Left renal pelvis (tissue), 4 donors: ENCODE measurements at regions not wholly inside any gene's neighbourhood (a gene's known extent, or its start where the extent isn't known, plus 50 kb on each side); places are given as distances from the start of the nearest gene placed in this dataset.

Source experiments
- DNase-seq, 4 donors: peaks; one replicate each; pipeline ENCODE4 v3.0.0-alpha.2; 2013; ENCODE audit warnings: low read depth in 4 of 4, low spot score in 3 of 4

DNA sequence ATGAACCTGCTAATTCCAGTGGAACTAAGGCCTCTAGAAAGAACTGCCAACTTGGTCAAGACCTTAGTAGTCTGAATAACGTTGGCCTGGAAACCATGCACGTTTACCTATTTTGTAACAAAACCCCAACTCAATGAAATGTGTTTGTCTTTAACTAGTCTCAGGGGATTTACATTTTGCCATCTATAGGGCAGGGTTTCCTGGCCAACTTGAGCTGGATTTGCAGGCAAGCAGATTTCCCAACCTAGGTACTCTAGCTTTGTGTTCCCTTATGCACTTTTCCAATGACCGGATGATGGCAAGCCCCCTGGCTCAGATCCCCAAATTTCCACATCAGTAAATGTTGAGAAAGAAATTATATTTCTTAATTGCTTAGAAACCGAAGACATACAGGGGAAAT, 114.5 kb downstream of the IRS2 start:
- DNase-seq: no peak

DNA sequence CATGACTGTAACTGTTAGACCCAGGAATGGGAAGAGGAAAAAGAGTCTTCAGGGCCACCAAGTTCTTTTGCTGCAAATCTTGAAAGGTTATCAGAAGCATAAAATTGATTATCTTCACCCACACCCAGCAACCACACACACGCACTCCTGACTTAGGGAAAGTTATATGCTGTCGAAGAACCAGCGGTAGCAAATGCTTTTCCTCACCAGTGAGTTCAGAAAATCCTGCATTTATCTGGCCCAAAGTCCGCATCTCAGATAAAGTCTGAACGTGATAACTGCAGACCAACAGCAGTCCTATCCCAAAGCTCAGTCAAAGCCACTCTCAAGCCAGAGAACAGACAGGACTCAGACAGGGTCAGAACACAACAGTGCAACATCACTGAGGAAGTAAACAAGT, 115.6 kb downstream of the IRS2 start:
- DNase-seq: no peak

GRCh38 chr13:109669956-109670355, 116.4 kb downstream of the IRS2 start:
- no peak for DNase-seq

DNA sequence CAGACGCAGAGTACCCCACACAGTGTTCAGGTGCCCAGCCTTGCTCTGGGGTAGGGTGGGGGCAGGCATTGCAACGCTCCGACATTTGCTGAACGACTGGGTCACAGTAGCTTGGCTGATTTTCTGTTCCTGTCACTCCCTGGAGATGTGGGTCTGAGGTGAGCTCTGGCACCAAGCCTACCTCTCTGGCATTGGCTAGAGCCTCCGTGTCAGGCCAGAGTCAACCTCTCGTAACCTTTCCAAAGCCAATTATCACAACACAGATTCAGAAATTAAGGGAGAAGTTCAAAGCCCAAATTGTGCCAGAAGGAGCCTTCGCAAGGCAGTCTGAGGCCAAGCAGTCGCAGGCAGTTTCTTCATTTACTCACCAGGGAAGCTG, 117.2 kb downstream of the IRS2 start:
- DNase-seq: no peak

GRCh38 chr13:109668433-109669233, 117.8 kb downstream of the IRS2 start:
- DNase-seq: no peak

DNA sequence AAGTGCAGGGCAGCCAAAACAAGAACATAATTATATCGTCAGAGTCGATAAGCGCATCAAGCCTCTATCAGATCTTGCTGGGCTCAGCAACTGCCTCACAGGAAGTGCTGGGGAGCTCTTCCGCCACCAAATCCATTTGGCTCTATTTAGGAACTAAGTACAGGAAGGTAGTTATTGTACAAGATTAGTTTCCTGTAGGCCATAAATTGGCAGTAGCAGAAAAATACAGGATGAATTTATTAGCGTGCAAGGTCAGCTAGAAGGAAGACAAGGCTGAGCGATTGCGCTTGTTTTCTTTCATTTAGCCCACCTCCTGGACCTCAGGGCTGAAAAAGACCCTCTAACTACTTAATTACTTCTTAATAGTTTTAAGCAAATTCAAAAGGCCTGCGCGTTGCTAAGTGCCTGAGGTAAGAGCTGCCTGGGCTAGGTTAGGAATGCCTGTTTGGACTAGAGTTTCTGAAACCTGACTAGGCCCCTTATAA, 118.5 kb downstream of the IRS2 start:
- peak in 1 of 4 donors; percentile 27 for DNase-seq

DNA sequence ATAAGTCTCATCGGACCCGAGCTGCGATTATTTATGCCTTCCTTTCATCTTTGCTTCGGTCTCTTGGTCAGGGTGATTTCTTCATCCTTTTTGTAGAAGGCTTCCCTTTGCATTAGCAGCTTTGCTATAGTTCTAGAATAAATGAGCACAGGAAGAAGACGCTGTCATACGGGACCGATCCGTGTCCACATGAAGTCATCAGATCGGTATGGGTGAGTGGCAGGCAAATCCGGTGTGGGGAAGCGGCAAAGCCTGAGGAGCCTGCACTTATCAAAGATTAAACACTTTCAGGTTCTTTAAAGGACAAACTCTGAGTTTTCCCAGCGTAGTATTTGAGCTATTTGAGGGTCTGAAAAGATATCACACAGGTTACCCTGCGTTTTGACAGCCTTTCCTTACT, 119.3 kb downstream of the IRS2 start:
- DNase-seq: no peak

DNA sequence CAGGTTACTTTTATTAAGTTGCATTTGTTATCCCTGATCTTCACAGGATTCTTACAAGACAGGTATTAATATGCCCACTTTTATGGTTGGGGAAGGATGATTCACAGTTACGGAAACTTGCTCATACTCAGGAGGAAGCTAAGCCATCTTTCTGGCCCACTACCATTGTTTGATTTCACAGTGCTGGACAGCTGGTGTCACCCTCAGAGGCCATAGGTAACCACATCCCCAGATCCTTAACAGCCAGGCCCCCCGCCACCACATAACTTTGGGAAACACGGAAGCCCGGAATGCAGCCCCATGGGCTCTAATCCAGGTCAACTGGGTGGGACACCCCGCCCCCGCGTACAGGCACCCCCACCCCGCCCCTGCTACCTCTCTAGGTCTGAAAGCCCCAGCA, 119.7 kb downstream of the IRS2 start:
- DNase-seq: no peak

GRCh38 chr13:109665781-109666249, 120.6 kb downstream of the IRS2 start:
- no peak for DNase-seq

DNA sequence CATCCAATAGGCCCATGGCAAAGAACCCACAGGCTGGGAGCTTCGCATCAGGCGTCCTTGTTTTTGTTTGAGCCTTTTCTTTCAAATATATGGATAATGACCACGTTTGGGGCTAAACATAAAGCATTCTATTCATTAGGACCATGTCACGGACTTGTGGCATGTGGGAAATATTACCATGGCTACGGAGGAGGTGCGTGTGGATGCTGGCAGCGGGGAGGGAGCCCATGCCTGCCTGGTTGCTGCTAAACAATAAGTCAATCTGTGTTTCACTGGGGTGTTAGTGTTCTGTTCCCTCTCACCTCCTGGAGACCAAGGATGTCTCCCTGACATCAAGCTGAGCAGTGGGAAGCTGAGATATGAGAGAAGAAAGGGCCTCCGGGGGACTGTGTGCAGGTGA, 121.1 kb downstream of the IRS2 start:
- no peak for DNase-seq

GRCh38 chr13:109657395-109657794, 129.0 kb downstream of the IRS2 start:
- DNase-seq: no peak

- no peak for DNase-seq
Observed at GRCh38 chr13:109656206-109656605, 130.2 kb downstream of the IRS2 start.

GRCh38 chr13:109655611-109656010, 130.8 kb downstream of the IRS2 start:
- no peak for DNase-seq

DNA sequence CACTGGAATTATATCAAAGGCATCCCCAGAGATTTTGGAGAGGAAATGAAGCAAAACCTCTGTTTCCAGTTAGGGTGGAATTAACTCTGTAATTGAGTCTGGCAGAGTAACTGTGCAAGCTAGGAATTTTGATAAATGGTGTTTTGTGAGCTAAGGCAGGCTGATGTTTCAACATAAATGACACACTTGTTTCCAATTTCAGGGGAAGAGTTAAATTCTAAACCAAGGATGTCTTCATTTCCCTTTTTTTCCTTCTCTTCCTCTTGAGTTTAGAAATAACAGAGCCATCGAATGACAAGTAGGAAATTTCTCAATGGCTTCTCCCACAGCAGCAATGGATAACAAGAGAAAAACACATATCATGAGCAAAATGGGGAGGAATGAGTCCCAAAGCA, 131.2 kb downstream of the IRS2 start:
- no peak for DNase-seq

DNA sequence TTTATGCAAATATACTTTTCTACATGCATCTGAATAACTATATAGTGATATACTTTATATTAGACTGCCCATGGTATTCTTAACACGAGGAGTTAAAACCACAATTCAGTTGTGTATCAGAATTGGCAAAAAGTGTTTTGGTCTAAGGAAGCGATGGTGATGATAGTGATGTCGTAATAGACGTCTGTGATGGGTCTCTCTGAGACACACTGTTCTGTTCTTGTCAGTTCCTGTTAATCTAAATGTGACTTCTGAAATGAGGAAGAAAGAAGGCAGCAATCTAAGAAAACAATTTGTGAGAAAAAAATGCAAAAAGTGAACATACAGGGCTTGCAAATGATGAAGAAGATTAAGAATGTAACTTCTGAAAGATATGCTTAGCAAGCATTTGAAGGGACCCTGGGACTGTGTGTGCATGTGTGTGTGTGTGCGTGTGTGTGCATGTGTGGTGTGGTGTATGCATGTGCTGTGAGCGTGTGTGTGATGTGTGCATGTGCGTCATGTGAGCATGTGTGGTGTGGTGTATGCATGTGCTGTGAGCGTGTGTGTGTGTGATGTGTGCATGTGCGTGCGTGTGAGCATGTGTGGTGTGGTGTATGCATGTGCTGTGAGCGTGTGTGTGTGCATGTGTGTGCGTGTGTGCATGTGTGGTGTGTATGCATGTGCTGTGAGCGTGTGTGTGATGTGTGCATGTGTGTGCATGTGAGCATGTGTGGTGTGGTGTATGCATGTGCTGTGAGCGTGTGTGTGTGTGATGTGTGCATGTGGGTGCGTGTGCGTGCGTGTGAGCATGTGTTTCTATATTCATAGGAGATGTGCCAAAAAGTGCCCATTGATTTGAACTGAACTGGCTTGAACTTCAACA, 131.8 kb downstream of the IRS2 start:
- no peak for DNase-seq

DNA sequence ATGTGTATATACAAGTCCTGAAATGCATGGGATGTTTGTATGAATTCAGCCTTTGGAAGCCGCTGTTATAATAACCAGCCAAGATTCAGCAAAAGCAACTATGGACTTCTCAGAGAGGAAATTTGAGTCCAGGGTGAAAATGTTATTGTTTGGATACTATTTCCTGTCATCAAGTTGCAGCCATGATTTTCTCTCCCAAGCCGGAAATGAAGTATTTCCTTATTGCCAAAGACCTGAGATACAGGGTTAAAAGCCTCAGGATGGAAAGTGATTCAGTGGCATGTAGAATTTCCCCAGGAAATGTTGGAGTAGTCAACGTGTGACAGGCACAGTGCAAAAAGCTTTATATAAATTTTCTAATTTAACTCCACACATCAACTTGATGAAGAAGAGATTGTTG, 133.9 kb downstream of the IRS2 start:
- DNase-seq: no peak

DNA sequence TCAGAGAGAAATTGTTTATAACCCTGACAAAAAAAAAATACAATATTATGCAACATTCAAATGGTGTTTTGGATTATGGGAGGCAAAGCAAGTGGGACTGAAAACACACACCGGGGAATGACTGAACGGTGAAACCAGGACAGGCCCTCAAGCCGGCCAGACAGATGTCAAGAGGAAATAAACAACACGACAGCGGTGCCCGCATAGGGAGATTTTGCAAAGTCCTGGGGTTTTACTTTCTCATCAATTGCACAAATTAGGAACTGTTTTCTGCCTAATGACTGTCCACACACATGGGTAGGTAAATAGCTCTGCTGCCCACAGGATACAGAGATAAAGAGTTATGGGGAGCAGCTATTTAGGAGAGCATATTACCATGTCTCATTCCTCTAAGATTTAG, 134.5 kb downstream of the IRS2 start:
- no peak for DNase-seq

- DNase-seq: no peak
Observed at GRCh38 chr13:109651311-109651710, 135.1 kb downstream of the IRS2 start.

DNA sequence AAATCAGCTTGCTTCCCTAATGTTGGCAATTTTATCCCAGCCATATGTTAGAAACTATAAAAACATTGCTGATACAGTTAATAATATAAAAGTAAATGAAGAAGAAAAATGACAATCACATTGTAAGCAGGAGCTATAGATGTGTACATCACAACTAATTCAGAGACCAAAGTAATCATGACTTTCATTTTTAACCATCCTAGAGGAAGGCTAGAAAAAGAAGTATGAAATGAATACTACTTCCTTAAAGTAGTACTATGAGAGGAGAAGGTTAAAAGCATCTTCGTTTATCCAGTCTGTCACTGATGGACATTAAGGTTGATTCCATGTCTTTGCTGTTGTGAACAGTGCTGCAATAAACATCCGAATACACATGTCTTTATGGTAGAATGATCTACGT, 135.5 kb downstream of the IRS2 start:
- no peak for DNase-seq

GRCh38 chr13:109649713-109650112, 136.7 kb downstream of the IRS2 start:
- no peak for DNase-seq

GRCh38 chr13:109647699-109648098, 138.7 kb downstream of the IRS2 start:
- DNase-seq: no peak

GRCh38 chr13:109647053-109647452, 139.3 kb downstream of the IRS2 start:
- DNase-seq: no peak
